ENCODE measurements at regions not wholly inside any gene's neighbourhood (a gene's known extent, or its start where the extent isn't known, plus 50 kb on each side); places are given as distances from the start of the nearest gene placed in this dataset.
A peak's percentile ranks its signal among the peaks of the same experiment; 100 is the strongest.

- H2AFZ ChIP-seq (ENCODE audit: low read length): no peak overlapping the region
- no peak overlapping the region for H3K9ac ChIP-seq (ENCODE audit: extremely low read depth, insufficient read length, low read length)
- Mint-ChIP-seq H3K27me3 (ENCODE audit: low read depth) (peaks cover 8% of the 10 kb centered on the region), H3K27ac (0 out of 7 replicates have a peak overlapping the region, but pooled peaks of 1 of the 3 experiments have one; percentile 13), H3K4me3 (no peak overlapping the region), H3K9me3 (peaks cover 56 to 74% of the 10 kb centered on the region in 2 experiments), H3K36me3 (ENCODE audit: insufficient read depth in 1 of 3, low read depth in 3 of 3) (peaks cover 70 to 91% (median 87%) of the 10 kb centered on the region in 3 experiments), H3K4me1 (peaks cover 38% of the 10 kb centered on the region in 2 experiments)
- no peak overlapping the region for H3T11ph ChIP-seq (ENCODE audit: low read length)
- no peak overlapping the region for H3K18ac ChIP-seq (ENCODE audit: insufficient read length, low read depth, low read length)
- H4K20me1 ChIP-seq (ENCODE audit: control insufficient read depth, insufficient read depth, insufficient read length): peaks cover 2% of the 10 kb centered on the region
- no peak overlapping the region for H3K23ac ChIP-seq (ENCODE audit: insufficient read length, low read depth, low read length)
- no peaks in the 10 kb centered on the region; the same call in 1 of the 2 replicates for H3K79me2 ChIP-seq (ENCODE audit: insufficient read depth, low read length)
- no peak overlapping the region for H2BK120ac ChIP-seq (ENCODE audit: low read depth, low read length, poor library complexity, severe bottlenecking)
- peaks cover 6% of the 10 kb centered on the region; the same call in 1 of the 2 replicates for H3K4me1 ChIP-seq (ENCODE audit: insufficient read depth, low read length)
- no peak overlapping the region for H2BK15ac ChIP-seq (ENCODE audit: low read depth, low read length)
- no peak overlapping the region for H4K8ac ChIP-seq (replicated peaks; ENCODE audit: insufficient read length, low read depth, low read length)
- H3K23me2 ChIP-seq (ENCODE audit: insufficient read length, low read depth, low read length, poor library complexity, severe bottlenecking): no peaks in the 10 kb centered on the region
- no peak overlapping the region for H2BK12ac ChIP-seq (ENCODE audit: insufficient read length, low read depth, low read length)
- TF ChIP-seq, protein P1, sequence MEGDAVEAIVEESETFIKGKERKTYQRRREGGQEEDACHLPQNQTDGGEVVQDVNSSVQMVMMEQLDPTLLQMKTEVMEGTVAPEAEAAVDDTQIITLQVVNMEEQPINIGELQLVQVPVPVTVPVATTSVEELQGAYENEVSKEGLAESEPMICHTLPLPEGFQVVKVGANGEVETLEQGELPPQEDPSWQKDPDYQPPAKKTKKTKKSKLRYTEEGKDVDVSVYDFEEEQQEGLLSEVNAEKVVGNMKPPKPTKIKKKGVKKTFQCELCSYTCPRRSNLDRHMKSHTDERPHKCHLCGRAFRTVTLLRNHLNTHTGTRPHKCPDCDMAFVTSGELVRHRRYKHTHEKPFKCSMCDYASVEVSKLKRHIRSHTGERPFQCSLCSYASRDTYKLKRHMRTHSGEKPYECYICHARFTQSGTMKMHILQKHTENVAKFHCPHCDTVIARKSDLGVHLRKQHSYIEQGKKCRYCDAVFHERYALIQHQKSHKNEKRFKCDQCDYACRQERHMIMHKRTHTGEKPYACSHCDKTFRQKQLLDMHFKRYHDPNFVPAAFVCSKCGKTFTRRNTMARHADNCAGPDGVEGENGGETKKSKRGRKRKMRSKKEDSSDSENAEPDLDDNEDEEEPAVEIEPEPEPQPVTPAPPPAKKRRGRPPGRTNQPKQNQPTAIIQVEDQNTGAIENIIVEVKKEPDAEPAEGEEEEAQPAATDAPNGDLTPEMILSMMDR (conservative IDR thresholded peaks at IDR 0.05): no peak
- no peak overlapping the region for H3K4ac ChIP-seq (ENCODE audit: low read depth, low read length)
- H3K79me1 ChIP-seq (ENCODE audit: insufficient read depth, low read depth, low read length, poor library complexity, severe bottlenecking): peaks cover 10% of the 10 kb centered on the region
- no peak overlapping the region for H3K14ac ChIP-seq (ENCODE audit: insufficient read depth, low read length)
- no peak overlapping the region for H2BK5ac ChIP-seq (ENCODE audit: insufficient read length, low read length)
- no peak overlapping the region for H2BK20ac ChIP-seq (ENCODE audit: low read depth, low read length, poor library complexity, severe bottlenecking)
- H3K27ac ChIP-seq (ENCODE audit: insufficient read length, low read depth, low read length): no peak overlapping the region
- no peak overlapping the region for H4K91ac ChIP-seq (ENCODE audit: insufficient read length, low read depth, low read length)
- H3K4me2 ChIP-seq (ENCODE audit: insufficient read depth, insufficient read length, low read length): no peak overlapping the region
- H2AK5ac ChIP-seq (ENCODE audit: insufficient read length, low read length): no peak overlapping the region
- H3K9me3 ChIP-seq (ENCODE audit: control insufficient read depth, low read depth, low read length): no peaks in the 10 kb centered on the region
- DNase-seq: no peak
- no peaks in the 10 kb centered on the region for H3K27me3 ChIP-seq (ENCODE audit: insufficient read depth, low read length)
- H4K5ac ChIP-seq (ENCODE audit: insufficient read length, low read depth, low read length): no peak overlapping the region
- H3K56ac ChIP-seq (ENCODE audit: insufficient read length, low read depth, low read length): no peak overlapping the region
- no CpG with 5 or more reads among the region's 5 CpGs for WGBS (ENCODE audit: extremely low coverage, insufficient read length, low lambda C conversion rate)
Observed at GRCh38 chrX:115936008-115936407, 234.5 kb upstream of the AGTR2 start.
